B cell (primary cell): ENCODE measurements at regions not wholly inside any gene's neighbourhood (a gene's known extent, or its start where the extent isn't known, plus 50 kb on each side); places are given as distances from the start of the nearest gene placed in this dataset.

Source experiments
- ATAC-seq: fragments of 200-7000 bp; cut with Tn5 transposase; one replicate; pipeline ENCODE4 v1.10.0; 2021; ENCODE audit warnings: low read depth, mild to moderate bottlenecking, moderate number of reproducible peaks, moderate library complexity
- CTCF ChIA-PET: fragments of 350-600 bp; sonication (Branson Sonifier 250); formaldehyde crosslinking; loops from one replicate; lab custom pipeline; 2021; ENCODE audit warnings: antibody characterized with exemption, inconsistent platforms; lab: Charles Lee
- POLR2A ChIA-PET: fragments of 350-600 bp; sonication (Branson Sonifier 250); formaldehyde crosslinking; loops from one replicate; lab custom pipeline; 2021; ENCODE audit warnings: antibody characterized with exemption; lab: Charles Lee
- DNase-seq: peaks from one replicate; pipeline ENCODE4 v3.0.0; 2013
- H2AFZ ChIP-seq: 2 replicates; pipeline ENCODE4 v1.6.1; 2012; ENCODE audit warnings: mild to moderate bottlenecking, low read depth, low read length; ENCODE audit not compliant: insufficient read depth, poor library complexity, severe bottlenecking
- H3K27ac ChIP-seq, 2 donors: 1 replicate in 1 of 2; 2 replicates in 1 of 2; pipeline ENCODE4 v1.5.1; 2012 to 2013; ENCODE audit warnings: low read length in 2 of 2, mild to moderate bottlenecking in 2 of 2, moderate library complexity in 1 of 2
- H3K27me3 ChIP-seq, 4 experiments: fragments of 200-600 bp in 1 of 4; sonication (generic) in 1 of 4; replicated peaks in 1 of 4; 1 replicate in 2 of 4; 2 replicates in 2 of 4; pipeline versions ENCODE4 v1.6.1 to v1.7.0; 2013 to 2016; ENCODE audit warnings: low read length in 3 of 4, mild to moderate bottlenecking in 2 of 4, mixed read lengths in 1 of 4, moderate library complexity in 1 of 4; ENCODE audit not compliant: insufficient read depth in 4 of 4, control insufficient read depth in 3 of 4; ENCODE audit errors: control extremely low read depth in 1 of 4
- H3K36me3 ChIP-seq, 2 experiments: replicated peaks in 1 of 2; 1 replicate in 1 of 2; 2 replicates in 1 of 2; pipeline versions ENCODE4 v1.6.1 to v1.7.1; 2013; ENCODE audit warnings: low read length in 1 of 2; ENCODE audit not compliant: insufficient read depth in 2 of 2, control insufficient read depth in 1 of 2; ENCODE audit errors: control extremely low read depth in 1 of 2, extremely low read depth in 1 of 2
- H3K4me1 ChIP-seq, 2 donors: fragments of 200-600 bp in 1 of 2; sonication (generic) in 1 of 2; 1 replicate in 1 of 2; 2 replicates in 1 of 2; pipeline versions ENCODE4 v1.5.1 to v1.6.1; 2013 to 2017; ENCODE audit warnings: low read length in 2 of 2; ENCODE audit not compliant: control insufficient read depth in 2 of 2, insufficient read depth in 2 of 2
- H3K4me2 ChIP-seq: replicated peaks from 2 replicates; pipeline ENCODE3; 2012; ENCODE audit warnings: mild to moderate bottlenecking, low read depth, low read length; ENCODE audit not compliant: poor library complexity, severe bottlenecking
- H3K4me3 ChIP-seq, 5 experiments: fragments of 200-600 bp in 1 of 5; sonication (generic) in 1 of 5; 1 replicate in 3 of 5; 2 replicates in 2 of 5; pipeline versions ENCODE4 v1.5.1 to v1.7.0; 2011 to 2016; ENCODE audit warnings: low read length in 4 of 5, mild to moderate bottlenecking in 4 of 5, low read depth in 2 of 5, control low read depth in 1 of 5, moderate library complexity in 1 of 5; ENCODE audit not compliant: insufficient read depth in 1 of 5; ENCODE audit errors: control extremely low read depth in 1 of 5, extremely low read depth in 1 of 5
- H3K79me2 ChIP-seq: fragments of 200-600 bp; sonication (generic); one replicate; pipeline ENCODE4 v1.6.0; 2016; ENCODE audit warnings: low read length; ENCODE audit not compliant: control insufficient read depth, insufficient read depth
- H3K9ac ChIP-seq: fragments of 200-600 bp; sonication (generic); 2 replicates; pipeline ENCODE4 v1.6.1; 2017; ENCODE audit warnings: mild to moderate bottlenecking, low read length, moderate library complexity
- H3K9me3 ChIP-seq, 3 donors: one replicate each; pipeline versions ENCODE4 v1.6.1 to v1.7.1; 2013; ENCODE audit warnings: low read length in 2 of 3; ENCODE audit not compliant: control insufficient read depth in 2 of 3, insufficient read depth in 1 of 3; ENCODE audit errors: control extremely low read depth in 1 of 3
- H4K20me1 ChIP-seq: 2 replicates; pipeline ENCODE4 v1.6.0; 2012; ENCODE audit warnings: mild to moderate bottlenecking, low read length; ENCODE audit not compliant: insufficient read depth, control insufficient read depth, poor library complexity, severe bottlenecking
- H3K27ac Mint-ChIP-seq: one replicate; pipeline ENCODE4 v1.8.0; 2021; ENCODE audit warnings: mixed read lengths
- H3K27me3 Mint-ChIP-seq: one replicate; pipeline ENCODE4 v1.8.0; 2021; ENCODE audit warnings: mixed read lengths
- H3K4me1 Mint-ChIP-seq: one replicate; pipeline ENCODE4 v1.8.0; 2021; ENCODE audit warnings: mixed read lengths
- H3K4me3 Mint-ChIP-seq: one replicate; pipeline ENCODE4 v1.8.0; 2021; ENCODE audit warnings: mixed read lengths
- H3K9me3 Mint-ChIP-seq: one replicate; pipeline ENCODE4 v1.8.0; 2022; ENCODE audit warnings: mixed read lengths; ENCODE audit not compliant: insufficient read depth
- CTCF ChIP-seq: fragments of 200-600 bp; IDR thresholded peaks from one replicate; pipeline ENCODE4 v1.8.0; 2022; ENCODE audit warnings: antibody characterized with exemption, mild to moderate bottlenecking
- EZH2 ChIP-seq: IDR thresholded peaks from 2 replicates; pipeline ENCODE4 v1.6.1; 2012; ENCODE audit warnings: borderline replicate concordance, low read depth, mild to moderate bottlenecking, moderate library complexity, low read length; ENCODE audit not compliant: insufficient read depth, poor library complexity, severe bottlenecking
- WGBS: methylation state at CpG from one replicate; pipeline ENCODE4 v1.1.5; 2013; ENCODE audit warnings: missing lambda C conversion rate; ENCODE audit not compliant: insufficient coverage; 5-methylcytosine and 5-hydroxymethylcytosine counted together
- intact Hi-C: fragments of 100-400 bp; cut with micrococcal nuclease; formaldehyde crosslinking; loops from one replicate; pipeline ENCODE4 v1.10.0; 2022

- no peak overlapping the region for H3K27ac ChIP-seq
- H3K4me1 ChIP-seq = peaks cover 5% of the 10 kb centered on the region in 2 donors
- no peak overlapping the region for H2AFZ ChIP-seq
- DNase-seq (no peak), ATAC-seq (no peak)
- H3K27ac Mint-ChIP-seq = no peak overlapping the region
- no peaks in the 10 kb centered on the region for H3K9me3 ChIP-seq
- POLR2A ChIA-PET = no interaction called here
- CTCF ChIA-PET = interaction anchor here (1.0 to 1.2 kb wide), 2 partner anchors 13 to 243 kb away, joined by 3 read pairs; no protein-coding TSS in a partner anchor
- H3K4me3 ChIP-seq = no peak overlapping the region
- no peak overlapping the region for H3K9ac ChIP-seq
- H3K4me2 ChIP-seq = no peak overlapping the region
- TF ChIP-seq EZH2 = no peak
- no peak for TF ChIP-seq CTCF
- H3K36me3 ChIP-seq = no peaks in the 10 kb centered on the region
- no peaks in the 10 kb centered on the region for H3K79me2 ChIP-seq
- H3K9me3 Mint-ChIP-seq = no peaks in the 10 kb centered on the region
- no peaks in the 10 kb centered on the region for H3K27me3 ChIP-seq
- intact Hi-C loops = no loop called here
- WGBS = no CpG with 5 or more reads among the region's 3 CpGs
- no peak overlapping the region for H3K4me3 Mint-ChIP-seq
- H3K27me3 Mint-ChIP-seq = no peaks in the 10 kb centered on the region
- peaks cover 9% of the 10 kb centered on the region for H3K4me1 Mint-ChIP-seq
- H4K20me1 ChIP-seq = no peaks in the 10 kb centered on the region
Observed at GRCh38 chr10:124237282-124237961, 144.0 kb upstream of the CHST15 start.

GRCh38 chr10:124236816-124237215 is 143.4 kb upstream of the CHST15 start:
- Mint-ChIP-seq H3K27me3 (no peaks in the 10 kb centered on the region), H3K4me3 (no peak overlapping the region), H3K27ac (no peak overlapping the region), H3K4me1 (peaks cover 9% of the 10 kb centered on the region), H3K9me3 (no peaks in the 10 kb centered on the region)
- intact Hi-C loops = no loop called here
- ATAC-seq = no peak
- CTCF ChIA-PET = interaction anchor here (1.0 to 1.4 kb wide), 3 partner anchors 14 to 242 kb away, joined by 3 to 4 read pairs (median 3); no protein-coding TSS in a partner anchor
- H3K4me3 ChIP-seq = no peak overlapping the region
- peaks cover 5% of the 10 kb centered on the region in 2 donors for H3K4me1 ChIP-seq
- no peak overlapping the region for H3K9ac ChIP-seq
- H3K36me3 ChIP-seq = no peaks in the 10 kb centered on the region
- no peak for DNase-seq
- H4K20me1 ChIP-seq = no peaks in the 10 kb centered on the region
- H3K27ac ChIP-seq = no peak overlapping the region
- H2AFZ ChIP-seq = no peak overlapping the region
- H3K27me3 ChIP-seq = no peaks in the 10 kb centered on the region
- no peak overlapping the region for H3K4me2 ChIP-seq
- POLR2A ChIA-PET = no interaction called here
- TF ChIP-seq EZH2 (no peak), CTCF (no peak)
- H3K9me3 ChIP-seq = no peaks in the 10 kb centered on the region
- no peaks in the 10 kb centered on the region for H3K79me2 ChIP-seq
- WGBS = 98% methylated on average over 7 of the region's 7 CpGs
